ENCODE measurements at regions not wholly inside any gene's neighbourhood (a gene's known extent, or its start where the extent isn't known, plus 50 kb on each side); places are given as distances from the start of the nearest gene placed in this dataset.

DNA sequence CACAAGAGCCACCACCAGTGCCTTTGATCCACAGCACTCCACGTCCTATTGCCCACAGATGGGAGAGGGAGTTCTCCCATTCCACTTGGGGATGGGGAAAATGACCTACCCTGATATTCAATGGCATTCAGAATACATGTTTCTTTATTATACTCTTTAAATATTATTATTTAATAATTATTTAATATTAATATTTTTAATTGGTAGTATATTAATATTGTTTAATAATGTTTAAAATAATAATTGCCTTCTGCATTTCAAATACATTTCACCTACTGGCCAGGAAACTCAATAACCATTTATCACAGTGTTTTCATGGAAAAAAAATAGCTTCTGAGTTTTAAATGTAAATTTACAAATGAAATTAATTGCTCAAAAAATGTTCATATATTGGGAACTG lies 127.4 kb upstream of the G2E3 start:
- H3K27ac ChIP-seq, result no peak overlapping the region
- TF ChIP-seq POLR2A (IDR thresholded peaks at IDR 0.05) (no peak), EP300 (IDR thresholded peaks at IDR 0.05) (no peak), POLR2AphosphoS5 (IDR thresholded peaks at IDR 0.05) (no peak)
- TF ChIP-seq, protein P1, sequence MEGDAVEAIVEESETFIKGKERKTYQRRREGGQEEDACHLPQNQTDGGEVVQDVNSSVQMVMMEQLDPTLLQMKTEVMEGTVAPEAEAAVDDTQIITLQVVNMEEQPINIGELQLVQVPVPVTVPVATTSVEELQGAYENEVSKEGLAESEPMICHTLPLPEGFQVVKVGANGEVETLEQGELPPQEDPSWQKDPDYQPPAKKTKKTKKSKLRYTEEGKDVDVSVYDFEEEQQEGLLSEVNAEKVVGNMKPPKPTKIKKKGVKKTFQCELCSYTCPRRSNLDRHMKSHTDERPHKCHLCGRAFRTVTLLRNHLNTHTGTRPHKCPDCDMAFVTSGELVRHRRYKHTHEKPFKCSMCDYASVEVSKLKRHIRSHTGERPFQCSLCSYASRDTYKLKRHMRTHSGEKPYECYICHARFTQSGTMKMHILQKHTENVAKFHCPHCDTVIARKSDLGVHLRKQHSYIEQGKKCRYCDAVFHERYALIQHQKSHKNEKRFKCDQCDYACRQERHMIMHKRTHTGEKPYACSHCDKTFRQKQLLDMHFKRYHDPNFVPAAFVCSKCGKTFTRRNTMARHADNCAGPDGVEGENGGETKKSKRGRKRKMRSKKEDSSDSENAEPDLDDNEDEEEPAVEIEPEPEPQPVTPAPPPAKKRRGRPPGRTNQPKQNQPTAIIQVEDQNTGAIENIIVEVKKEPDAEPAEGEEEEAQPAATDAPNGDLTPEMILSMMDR (IDR thresholded peaks at IDR 0.05), result no peak
- no peaks in the 10 kb centered on the region for H3K4me1 ChIP-seq
- 32 to 54% (median 49%) methylated on average over 1 of the region's 1 CpG for WGBS, 5 donors
- intact Hi-C loops (cut with DNase I; ENCODE audit: low total_unique reads), result no loop called here
- H3K4me3 ChIP-seq, result no peak overlapping the region
- no peak for DNase-seq
- no peaks in the 10 kb centered on the region for H3K9me3 ChIP-seq
- H3K27me3 ChIP-seq, result no peaks in the 10 kb centered on the region
- no peaks in the 10 kb centered on the region for H3K36me3 ChIP-seq

DNA sequence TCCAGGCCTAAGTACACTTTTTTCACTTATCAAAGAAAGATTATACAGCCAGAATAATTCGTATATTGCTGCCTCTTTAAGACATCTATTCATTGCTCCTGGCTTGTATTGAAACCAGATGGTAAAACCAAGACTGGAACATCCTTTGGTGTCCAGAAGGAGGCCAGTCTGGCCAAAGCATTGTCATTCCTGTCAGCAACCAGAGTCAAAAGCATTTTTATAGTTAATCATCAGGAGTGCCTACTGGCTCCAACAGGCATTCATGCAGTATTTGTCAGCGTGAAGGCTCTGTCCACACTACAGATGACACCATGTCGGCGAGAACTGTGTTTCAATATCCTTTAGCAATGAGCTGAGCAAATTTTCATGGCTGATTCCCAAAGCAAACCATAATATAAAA lies 118.0 kb upstream of the G2E3 start:
- no peaks in the 10 kb centered on the region for H3K4me1 ChIP-seq
- no peaks in the 10 kb centered on the region for H3K36me3 ChIP-seq
- no peak for DNase-seq
- H3K9me3 ChIP-seq, result no peaks in the 10 kb centered on the region
- WGBS, 5 donors, result 65 to 89% (median 83%) methylated on average over 4 of the region's 4 CpGs
- no peaks in the 10 kb centered on the region for H3K27me3 ChIP-seq
- intact Hi-C loops (cut with DNase I; ENCODE audit: low total_unique reads), result no loop called here
- TF ChIP-seq, protein P1 (IDR thresholded peaks at IDR 0.05), result no peak
- TF ChIP-seq POLR2A (IDR thresholded peaks at IDR 0.05), result no peak
- TF ChIP-seq POLR2AphosphoS5 (IDR thresholded peaks at IDR 0.05), result no peak
- no peak for TF ChIP-seq EP300 (IDR thresholded peaks at IDR 0.05)
- H3K27ac ChIP-seq, result no peak overlapping the region
- H3K4me3 ChIP-seq, result no peak overlapping the region

DNA sequence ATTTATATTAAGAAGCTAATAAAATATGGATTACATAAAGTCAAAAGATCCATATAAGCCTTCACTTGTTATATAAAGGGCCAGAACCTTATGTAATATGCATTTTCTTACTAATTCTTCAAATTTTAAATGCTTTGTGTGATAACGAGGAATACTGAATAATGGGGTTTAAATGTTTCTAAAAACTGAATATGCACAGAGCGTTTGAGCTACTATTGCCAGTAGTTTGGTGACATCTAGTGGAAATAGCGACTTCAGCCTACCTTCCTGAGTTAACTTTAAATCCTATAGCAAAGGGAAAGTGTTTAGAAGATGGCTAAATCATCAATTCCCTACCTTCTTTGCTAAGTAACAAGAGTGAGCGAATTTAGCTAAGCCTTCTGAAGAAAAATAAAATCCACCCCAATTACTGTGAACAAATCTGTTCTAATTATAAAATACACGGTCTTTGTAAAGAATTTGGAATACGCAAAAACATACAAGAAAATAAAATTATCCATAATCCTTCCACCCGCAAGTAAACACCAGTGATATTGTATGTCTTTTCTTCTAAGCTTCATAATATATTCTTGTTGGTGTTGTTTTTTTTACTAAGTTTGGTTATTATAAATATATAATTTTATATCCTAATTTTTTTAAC lies 115.5 kb upstream of the G2E3 start:
- Histone ChIP-seq H3K4me3 (no peak overlapping the region), H3K9me3 (no peaks in the 10 kb centered on the region), H3K27me3 (no peaks in the 10 kb centered on the region), H3K36me3 (no peaks in the 10 kb centered on the region), H3K4me1 (no peaks in the 10 kb centered on the region), H3K27ac (no peak overlapping the region)
- intact Hi-C loops (cut with DNase I; ENCODE audit: low total_unique reads), result no loop called here
- DNase-seq, result peak in 1 of 2 donors; percentile 79
- no peak for TF ChIP-seq POLR2A (IDR thresholded peaks at IDR 0.05)
- no peak for TF ChIP-seq POLR2AphosphoS5 (IDR thresholded peaks at IDR 0.05)
- no peak for TF ChIP-seq EP300 (IDR thresholded peaks at IDR 0.05)
- TF ChIP-seq, protein P1 (IDR thresholded peaks at IDR 0.05), result no peak
- WGBS, 5 donors, result 42 to 47% (median 46%) methylated on average over 7 of the region's 7 CpGs

DNA sequence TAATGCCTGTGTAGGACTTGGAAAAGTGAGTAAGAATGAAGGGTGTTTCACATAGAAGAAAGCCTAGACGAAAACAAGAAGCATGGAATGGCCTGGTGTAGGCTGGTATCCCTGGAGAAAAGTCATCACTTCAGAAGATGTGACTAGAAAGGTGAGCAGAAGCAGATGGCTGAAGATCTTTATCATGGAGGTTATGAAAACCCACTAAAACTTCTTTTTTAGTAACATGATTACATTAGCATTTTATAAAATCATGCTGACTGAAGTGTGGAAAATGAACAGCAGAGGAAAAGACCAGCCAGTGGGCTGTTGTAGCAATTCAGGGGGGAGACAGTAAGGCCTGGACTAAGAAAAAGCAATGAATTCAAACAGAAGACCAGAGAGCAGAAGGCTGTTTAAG lies 114.5 kb upstream of the G2E3 start:
- Histone ChIP-seq H3K4me1 (no peaks in the 10 kb centered on the region), H3K27me3 (no peaks in the 10 kb centered on the region), H3K4me3 (no peak overlapping the region), H3K9me3 (no peaks in the 10 kb centered on the region), H3K36me3 (no peaks in the 10 kb centered on the region), H3K27ac (no peak overlapping the region)
- TF ChIP-seq, protein P1 (IDR thresholded peaks at IDR 0.05), result no peak
- TF ChIP-seq POLR2A (IDR thresholded peaks at IDR 0.05), result no peak
- no peak for TF ChIP-seq EP300 (IDR thresholded peaks at IDR 0.05)
- no peak for TF ChIP-seq POLR2AphosphoS5 (IDR thresholded peaks at IDR 0.05)
- 57 to 72% (median 68%) methylated on average over 1 of the region's 1 CpG for WGBS, 5 donors
- DNase-seq, result no peak
- intact Hi-C loops (cut with DNase I; ENCODE audit: low total_unique reads), result no loop called here

Measured in stomach (tissue), 8 donors.